ENCODE measurements at regions not wholly inside any gene's neighbourhood (a gene's known extent, or its start where the extent isn't known, plus 50 kb on each side); places are given as distances from the start of the nearest gene placed in this dataset.

DNA sequence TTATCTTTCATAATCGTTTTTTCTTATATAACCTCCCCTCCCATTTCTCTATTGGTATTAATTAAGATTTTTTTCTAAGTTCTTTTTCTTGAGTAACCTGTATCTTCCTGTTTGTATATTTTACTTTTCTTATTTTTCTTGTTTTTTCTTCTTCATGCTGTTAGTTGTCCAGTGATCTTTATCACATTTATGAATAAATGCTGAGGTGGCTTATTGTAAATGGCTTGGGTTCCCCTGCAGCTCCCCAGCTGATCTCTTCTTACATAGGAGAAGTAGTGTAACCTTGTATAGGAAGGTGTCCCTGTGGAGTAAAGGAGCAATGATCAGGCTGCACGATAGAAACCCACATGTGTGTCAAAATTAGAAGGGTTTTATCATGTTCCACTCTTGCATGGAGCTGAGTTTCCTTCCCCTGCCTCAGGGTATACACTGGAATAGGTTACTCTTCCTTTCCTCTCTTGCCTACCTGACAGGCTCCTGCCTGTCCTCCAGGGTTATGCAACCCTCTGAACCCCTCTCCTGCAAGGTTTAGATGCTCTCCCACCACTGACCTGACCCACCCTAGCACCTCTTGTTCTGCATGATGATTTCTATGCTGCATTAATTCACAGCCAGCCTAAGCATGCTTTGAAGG, 334.8 kb upstream of the RGS6 start:
- ATAC-seq: no peak
- Histone ChIP-seq H3K27me3 (no peaks in the 10 kb centered on the region), H3K27ac (no peak overlapping the region), H3K9me3 (peaks cover 0 to 4% (median 0%) of the 10 kb centered on the region in 3 donors), H3K36me3 (no peaks in the 10 kb centered on the region), H3K4me3 (no peak overlapping the region), H3K4me1 (no peaks in the 10 kb centered on the region)
- intact Hi-C loops (cut with DNase I; ENCODE audit: low total_unique reads) (no loop called here), in situ Hi-C loops (cut with MboI; ENCODE audit: low sequenced_read_pairs in 4 of 4) (no loop called here)
- DNase-seq: no peak
- TF ChIP-seq POLR2A (IDR thresholded peaks at IDR 0.05) (no peak), CTCF (IDR thresholded peaks at IDR 0.05 in 4 of 5, conservative IDR thresholded peaks at IDR 0.05 in 1 of 5) (no peak)

GRCh38 chr14:71597955-71598660, 334.1 kb upstream of the RGS6 start:
- Histone ChIP-seq H3K36me3 (no peaks in the 10 kb centered on the region), H3K27me3 (no peaks in the 10 kb centered on the region), H3K4me3 (no peak overlapping the region), H3K27ac (no peak overlapping the region), H3K4me1 (no peaks in the 10 kb centered on the region), H3K9me3 (peaks cover 0 to 4% (median 0%) of the 10 kb centered on the region in 3 donors)
- intact Hi-C loops (cut with DNase I; ENCODE audit: low total_unique reads) (no loop called here), in situ Hi-C loops (cut with MboI; ENCODE audit: low sequenced_read_pairs in 4 of 4) (no loop called here)
- ATAC-seq: no peak
- DNase-seq: no peak
- TF ChIP-seq CTCF (IDR thresholded peaks at IDR 0.05 in 4 of 5, conservative IDR thresholded peaks at IDR 0.05 in 1 of 5) (no peak), POLR2A (IDR thresholded peaks at IDR 0.05) (no peak)

DNA sequence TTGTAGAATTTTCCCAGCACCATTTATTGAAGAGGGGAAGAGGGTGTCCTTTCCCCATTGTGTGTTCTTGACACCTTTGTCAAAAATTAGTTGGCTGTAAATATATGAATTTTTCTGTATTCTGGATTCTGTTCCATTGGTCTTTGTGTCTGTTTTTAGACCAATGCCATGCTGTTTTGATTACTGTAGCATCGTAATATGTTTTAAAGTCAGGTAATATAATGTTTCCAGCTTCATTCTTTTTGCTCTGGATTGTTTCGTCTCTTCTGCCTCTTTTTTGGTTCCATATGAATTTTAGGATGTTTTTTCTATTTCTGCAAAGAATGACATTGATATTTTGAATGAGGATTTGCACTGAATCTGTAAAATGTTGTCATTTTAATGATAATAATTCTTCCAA, 331.9 kb upstream of the RGS6 start:
- in situ Hi-C loops (cut with MboI; ENCODE audit: low sequenced_read_pairs in 4 of 4) (no loop called here), intact Hi-C loops (cut with DNase I; ENCODE audit: low total_unique reads) (no loop called here)
- Histone ChIP-seq H3K4me1 (no peaks in the 10 kb centered on the region), H3K27me3 (no peaks in the 10 kb centered on the region), H3K36me3 (no peaks in the 10 kb centered on the region), H3K4me3 (no peak overlapping the region), H3K9me3 (peaks cover 0 to 4% (median 0%) of the 10 kb centered on the region in 3 donors), H3K27ac (no peak overlapping the region)
- TF ChIP-seq POLR2A (IDR thresholded peaks at IDR 0.05) (no peak), CTCF (IDR thresholded peaks at IDR 0.05 in 4 of 5, conservative IDR thresholded peaks at IDR 0.05 in 1 of 5) (no peak)
- no peak for ATAC-seq
- DNase-seq: no peak

DNA sequence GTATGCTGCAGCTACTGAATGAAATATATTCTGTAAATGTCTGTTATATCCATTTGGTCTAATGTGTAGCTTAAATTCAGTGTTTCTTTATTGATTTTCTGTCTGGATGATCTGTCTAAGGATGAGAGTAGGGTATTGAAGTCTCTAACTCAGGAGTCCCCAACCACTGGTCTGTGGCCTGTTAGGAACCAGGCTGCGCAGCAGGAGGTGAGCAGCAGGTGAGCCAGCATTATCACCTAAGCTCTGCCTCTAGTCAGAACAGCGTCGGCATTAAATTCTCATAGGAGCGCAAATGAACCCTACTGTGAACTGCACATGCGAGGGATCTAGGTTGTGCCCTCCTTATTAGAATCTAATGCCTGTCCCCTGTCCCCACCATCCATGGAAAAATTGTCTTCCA, 329.7 kb upstream of the RGS6 start:
- H3K27ac ChIP-seq: no peak overlapping the region
- in situ Hi-C loops (cut with MboI; ENCODE audit: low sequenced_read_pairs in 4 of 4) (no loop called here), intact Hi-C loops (cut with DNase I; ENCODE audit: low total_unique reads) (no loop called here)
- no peaks in the 10 kb centered on the region for H3K4me1 ChIP-seq
- H3K27me3 ChIP-seq: no peaks in the 10 kb centered on the region
- no peak overlapping the region for H3K4me3 ChIP-seq
- ATAC-seq (no peak), DNase-seq (no peak)
- TF ChIP-seq POLR2A (IDR thresholded peaks at IDR 0.05): no peak
- no peak for TF ChIP-seq CTCF (IDR thresholded peaks at IDR 0.05 in 4 of 5, conservative IDR thresholded peaks at IDR 0.05 in 1 of 5)
- peaks cover 0 to 4% (median 0%) of the 10 kb centered on the region in 3 donors for H3K9me3 ChIP-seq
- H3K36me3 ChIP-seq: no peaks in the 10 kb centered on the region

Measured in gastrocnemius medialis (tissue), 4 donors.